CD4-positive, alpha-beta T cell treated with Interleukin-12 subunit alpha and Interleukin-12 subunit beta, for 1 hour (primary cell): ENCODE measurements at regions not wholly inside any gene's neighbourhood (a gene's known extent, or its start where the extent isn't known, plus 50 kb on each side); places are given as distances from the start of the nearest gene placed in this dataset.

Experiments
- DNase-seq: peaks from one replicate; pipeline ENCODE4 v3.0.0-alpha.2; 2020

GRCh38 chr4:138555108-138555507, 313.0 kb upstream of the SLC7A11 start:
- no peak for DNase-seq

- DNase-seq, result no peak
Observed at GRCh38 chr4:138553001-138553845, 311.1 kb upstream of the SLC7A11 start.

- no peak for DNase-seq
Observed at GRCh38 chr4:138542191-138542776, 300.1 kb upstream of the SLC7A11 start.

GRCh38 chr4:138540056-138540800, 298.1 kb upstream of the SLC7A11 start:
- DNase-seq, result no peak

- no peak for DNase-seq
Observed at GRCh38 chr4:138538743-138539142, 296.6 kb upstream of the SLC7A11 start.

GRCh38 chr4:138537731-138538490, 295.8 kb upstream of the SLC7A11 start:
- no peak for DNase-seq

GRCh38 chr4:138535316-138535715, 293.2 kb upstream of the SLC7A11 start:
- no peak for DNase-seq

- DNase-seq, result no peak
Observed at GRCh38 chr4:138522366-138522765, 280.2 kb upstream of the SLC7A11 start.

- no peak for DNase-seq
Observed at GRCh38 chr4:138521809-138522208, 279.7 kb upstream of the SLC7A11 start.

- DNase-seq, result no peak
Observed at GRCh38 chr4:138519436-138519835, 277.3 kb upstream of the SLC7A11 start.

GRCh38 chr4:138513535-138513934, 271.4 kb upstream of the SLC7A11 start:
- no peak for DNase-seq

- no peak for DNase-seq
Observed at GRCh38 chr4:138512756-138513155, 270.6 kb upstream of the SLC7A11 start.

GRCh38 chr4:138510053-138510452, 267.9 kb upstream of the SLC7A11 start:
- no peak for DNase-seq

GRCh38 chr4:138509346-138509745, 267.2 kb upstream of the SLC7A11 start:
- DNase-seq, result no peak

GRCh38 chr4:138507522-138507921, 265.4 kb upstream of the SLC7A11 start:
- no peak for DNase-seq

- no peak for DNase-seq
Observed at GRCh38 chr4:138501614-138502013, 259.5 kb upstream of the SLC7A11 start.

- no peak for DNase-seq
Observed at GRCh38 chr4:138500869-138501268, 258.7 kb upstream of the SLC7A11 start.

- no peak for DNase-seq
Observed at GRCh38 chr4:138499627-138500026, 257.5 kb upstream of the SLC7A11 start.

- no peak for DNase-seq
Observed at GRCh38 chr4:138494931-138495330, 252.8 kb upstream of the SLC7A11 start.

GRCh38 chr4:138494116-138494515, 252.0 kb upstream of the SLC7A11 start:
- no peak for DNase-seq

GRCh38 chr4:138492176-138492575, 250.0 kb upstream of the SLC7A11 start:
- DNase-seq, result no peak

- no peak for DNase-seq
Observed at GRCh38 chr4:138488533-138488932, 246.4 kb upstream of the SLC7A11 start.

- no peak for DNase-seq
Observed at GRCh38 chr4:138487670-138488069, 245.5 kb upstream of the SLC7A11 start.
